ENCODE measurements at regions not wholly inside any gene's neighbourhood (a gene's known extent, or its start where the extent isn't known, plus 50 kb on each side); places are given as distances from the start of the nearest gene placed in this dataset.

GRCh38 chr10:55224007-55224781 is 423.2 kb upstream of the PCDH15 start:
- TF ChIP-seq CTCF (IDR thresholded peaks at IDR 0.05; ENCODE audit: extremely low read depth, insufficient read depth, missing control alignments): no peak
- no peak for DNase-seq (ENCODE audit: low spot score)
- in situ Hi-C loops (cut with MboI; ENCODE audit: low pct_unique_long_range_greater_than_20kb, low sequenced_read_pairs, unreplicated experiment): no loop called here

- DNase-seq (ENCODE audit: low spot score): no peak
- in situ Hi-C loops (cut with MboI; ENCODE audit: low pct_unique_long_range_greater_than_20kb, low sequenced_read_pairs, unreplicated experiment): no loop called here
- no peak for TF ChIP-seq CTCF (IDR thresholded peaks at IDR 0.05; ENCODE audit: extremely low read depth, insufficient read depth, missing control alignments)
Observed at GRCh38 chr10:55223352-55223751, 422.3 kb upstream of the PCDH15 start.

DNA sequence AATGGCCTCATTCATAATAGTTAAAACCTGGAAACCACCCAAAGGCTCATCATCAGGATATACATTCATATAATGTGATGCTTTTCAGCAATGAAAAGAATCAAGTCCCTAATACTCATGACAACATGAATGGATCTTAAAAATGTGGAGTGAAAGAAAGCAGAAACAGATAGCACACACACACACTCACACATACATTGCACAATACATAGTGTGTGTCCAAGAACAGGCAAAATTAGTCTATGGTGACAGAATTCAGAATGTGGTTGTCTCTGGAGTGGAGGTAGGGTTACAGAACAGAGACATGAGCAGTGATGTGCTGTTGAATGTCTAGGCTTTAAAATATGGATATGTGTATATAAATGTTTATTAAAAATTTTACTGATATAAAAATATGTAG is 419.9 kb upstream of the PCDH15 start:
- in situ Hi-C loops (cut with MboI; ENCODE audit: low pct_unique_long_range_greater_than_20kb, low sequenced_read_pairs, unreplicated experiment): no loop called here
- TF ChIP-seq CTCF (IDR thresholded peaks at IDR 0.05; ENCODE audit: extremely low read depth, insufficient read depth, missing control alignments): no peak
- DNase-seq (ENCODE audit: low spot score): no peak

DNA sequence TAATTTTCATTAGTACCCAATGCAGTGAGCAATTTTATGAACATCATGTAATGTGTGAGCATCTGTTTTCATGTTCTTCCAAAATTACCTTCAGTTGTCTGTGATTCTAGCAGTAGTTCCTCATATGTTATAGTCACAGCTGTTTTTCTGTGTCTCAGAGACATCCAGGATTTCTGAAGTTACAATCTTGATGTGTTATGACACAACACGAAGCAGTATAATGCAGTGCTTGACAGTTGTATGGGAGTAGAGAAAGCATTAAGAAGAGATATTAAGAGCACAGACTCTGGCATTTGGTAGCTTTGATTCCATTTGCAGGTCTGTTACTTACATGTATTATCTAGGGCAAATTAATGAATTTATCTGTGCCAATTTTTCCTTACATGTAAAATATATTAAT is 414.7 kb upstream of the PCDH15 start:
- in situ Hi-C loops (cut with MboI; ENCODE audit: low pct_unique_long_range_greater_than_20kb, low sequenced_read_pairs, unreplicated experiment): no loop called here
- no peak for TF ChIP-seq CTCF (IDR thresholded peaks at IDR 0.05; ENCODE audit: extremely low read depth, insufficient read depth, missing control alignments)
- no peak for DNase-seq (ENCODE audit: low spot score)

DNA sequence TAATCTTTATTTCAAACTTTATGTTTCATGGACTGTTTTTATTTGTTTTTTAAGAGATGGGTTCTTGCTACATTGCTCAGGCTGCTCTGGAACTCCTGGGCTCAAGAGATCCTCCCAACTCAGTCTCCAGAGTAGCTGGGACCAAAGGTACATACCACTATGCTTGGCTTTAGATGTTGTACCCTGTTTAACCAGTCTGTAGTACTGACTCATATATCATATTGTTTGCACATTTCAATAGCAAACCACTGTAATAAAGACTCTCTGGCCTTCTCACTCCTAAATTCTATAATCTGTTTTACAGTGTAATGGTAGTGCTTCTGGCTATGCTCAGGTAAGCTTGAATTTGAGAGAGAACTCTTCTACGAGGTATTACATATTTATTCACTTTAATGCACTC is 413.6 kb upstream of the PCDH15 start:
- TF ChIP-seq CTCF (IDR thresholded peaks at IDR 0.05; ENCODE audit: extremely low read depth, insufficient read depth, missing control alignments): no peak
- in situ Hi-C loops (cut with MboI; ENCODE audit: low pct_unique_long_range_greater_than_20kb, low sequenced_read_pairs, unreplicated experiment): no loop called here
- DNase-seq (ENCODE audit: low spot score): no peak

- no peak for TF ChIP-seq CTCF (IDR thresholded peaks at IDR 0.05; ENCODE audit: extremely low read depth, insufficient read depth, missing control alignments)
- in situ Hi-C loops (cut with MboI; ENCODE audit: low pct_unique_long_range_greater_than_20kb, low sequenced_read_pairs, unreplicated experiment): no loop called here
- DNase-seq (ENCODE audit: low spot score): no peak
Observed at GRCh38 chr10:55212051-55212450, 411.0 kb upstream of the PCDH15 start.

All from GM13977 (cell line).